Stimulated activated CD4-positive, alpha-beta T cell treated with anti-CD3 and anti-CD28 coated beads, Interleukin-4, amount 100 ng/mL, for 24 hours (primary cell): ENCODE measurements at regions not wholly inside any gene's neighbourhood (a gene's known extent, or its start where the extent isn't known, plus 50 kb on each side); places are given as distances from the start of the nearest gene placed in this dataset.
A peak's percentile ranks its signal among the peaks of the same experiment; 100 is the strongest.
"Not testable (repeated sequence)": the region's sequence is repeated elsewhere in the genome, so short reads cannot be mapped to it uniquely, and the experiment has no call there.

ENCODE experiments used
- DNase-seq: peaks from one replicate; pipeline ENCODE4 v3.0.0-alpha.2; 2020

- DNase-seq, result not testable (repeated sequence)
Measured at GRCh38 chr3:27552708-27553107, 68.5 kb upstream of the SLC4A7 start.

- not testable (repeated sequence) for DNase-seq
Measured at GRCh38 chr3:27551413-27551812, 67.2 kb upstream of the SLC4A7 start.

GRCh38 chr3:27545061-27545460 lies 60.9 kb upstream of the SLC4A7 start:
- DNase-seq, result no peak

- no peak for DNase-seq
Measured at GRCh38 chr3:27544372-27544865, 60.2 kb upstream of the SLC4A7 start.

GRCh38 chr3:27542476-27542875 lies 58.3 kb upstream of the SLC4A7 start:
- DNase-seq, result no peak

GRCh38 chr3:27540231-27540630 lies 56.0 kb upstream of the SLC4A7 start:
- DNase-seq, result no peak

- DNase-seq, result no peak
Measured at GRCh38 chr3:27536491-27536890, 52.3 kb upstream of the SLC4A7 start.

- DNase-seq, result no peak
Measured at GRCh38 chr3:27535809-27536392, 51.7 kb upstream of the SLC4A7 start.

GRCh38 chr3:27533718-27534573 lies 49.8 kb upstream of the SLC4A7 start:
- peak; percentile 26 for DNase-seq
